Stomach (tissue), 8 donors: ENCODE measurements at regions not wholly inside any gene's neighbourhood (a gene's known extent, or its start where the extent isn't known, plus 50 kb on each side); places are given as distances from the start of the nearest gene placed in this dataset.

Experiments
- DNase-seq, 2 donors: peaks; one replicate each; pipeline versions ENCODE4 v3.0.0 to v3.0.0-alpha.2; 2013 to 2019
- H3K27ac ChIP-seq, 5 donors: fragments of 200-600 bp in 4 of 5; sonication (generic) in 4 of 5; one replicate each; pipeline ENCODE4 v1.5.1; 2013 to 2019; ENCODE audit warnings: mild to moderate bottlenecking in 1 of 5, moderate library complexity in 1 of 5
- H3K27me3 ChIP-seq, 3 donors: fragments of 200-600 bp; sonication (generic); one replicate each; pipeline ENCODE4 v1.5.1; 2017 to 2019; ENCODE audit warnings: mixed run types in 1 of 3
- H3K36me3 ChIP-seq, 4 donors: fragments of 200-600 bp; sonication (generic); 1 replicate in 3 of 4; 2 replicates in 1 of 4; pipeline ENCODE4 v1.5.1; 2016 to 2019
- H3K4me1 ChIP-seq, 4 donors: fragments of 200-600 bp; sonication (generic); one replicate each; pipeline ENCODE4 v1.5.1; 2016 to 2019
- H3K4me3 ChIP-seq, 4 donors: fragments of 200-600 bp; sonication (generic) in 3 of 4; one replicate each; pipeline ENCODE4 v1.5.1; 2016 to 2019; ENCODE audit warnings: mild to moderate bottlenecking in 1 of 4
- H3K9me3 ChIP-seq, 4 donors: fragments of 200-600 bp; sonication (generic); one replicate each; pipeline ENCODE4 v1.5.1; 2016 to 2019
- EP300 ChIP-seq: sonication (generic); formaldehyde crosslinking; IDR thresholded peaks from one replicate; pipeline ENCODE4 v1.6.1; 2017; ENCODE audit warnings: antibody characterized with exemption
- POLR2A ChIP-seq, 4 donors: fragments of 450-650 bp; IDR thresholded peaks; one replicate each; pipeline ENCODE4 v1.6.1; 2016; ENCODE audit warnings: antibody characterized with exemption in 4 of 4, control low read depth in 2 of 4, mild to moderate bottlenecking in 1 of 4, moderate library complexity in 1 of 4
- POLR2AphosphoS5 ChIP-seq, 3 donors: sonication (generic); formaldehyde crosslinking; IDR thresholded peaks; one replicate each; pipeline ENCODE4 v1.6.1; 2016; ENCODE audit warnings: antibody characterized with exemption in 3 of 3
- WGBS, 5 donors: extraction: QIAGEN DNeasy Blood & Tissue Kit in 3 of 5; methylation state at CpG; one replicate each; pipeline versions ENCODE4 v1.1.5 to v1.1.7; 2013 to 2018; 5-methylcytosine and 5-hydroxymethylcytosine counted together
- intact Hi-C: fragments of 100-400 bp; cut with DNase I; formaldehyde crosslinking; loops from one replicate; pipeline ENCODE4 v1.15.1; 2023; ENCODE audit warnings: low total_unique reads
- TF ChIP-seq, protein P1 (sequence below), 7 experiments: fragments of 450-650 bp in 4 of 7; fragments of 200-600 bp in 3 of 7; sonication (generic) in 3 of 7; IDR thresholded peaks; one replicate each; pipeline ENCODE4 v1.5.1; 2016 to 2019; ENCODE audit warnings: antibody characterized with exemption in 7 of 7, control low read depth in 2 of 7, mild to moderate bottlenecking in 1 of 7
- donor health status: healthy with polysubstance abuse.
- donor health status: Bipolar disorder and iron deficiency.
- donor health status: healthy.

- Histone ChIP-seq H3K36me3 (no peaks in the 10 kb centered on the region), H3K4me3 (no peak overlapping the region), H3K9me3 (peaks cover 0 to 7% (median 2%) of the 10 kb centered on the region in 4 donors), H3K27ac (no peak overlapping the region), H3K27me3 (peaks cover 0 to 64% (median 0%) of the 10 kb centered on the region in 3 donors), H3K4me1 (no peaks in the 10 kb centered on the region)
- intact Hi-C loops = no loop called here
- 73 to 100% (median 92%) methylated on average over 1 of the region's 1 CpG for WGBS, 5 donors
- TF ChIP-seq, protein P1, sequence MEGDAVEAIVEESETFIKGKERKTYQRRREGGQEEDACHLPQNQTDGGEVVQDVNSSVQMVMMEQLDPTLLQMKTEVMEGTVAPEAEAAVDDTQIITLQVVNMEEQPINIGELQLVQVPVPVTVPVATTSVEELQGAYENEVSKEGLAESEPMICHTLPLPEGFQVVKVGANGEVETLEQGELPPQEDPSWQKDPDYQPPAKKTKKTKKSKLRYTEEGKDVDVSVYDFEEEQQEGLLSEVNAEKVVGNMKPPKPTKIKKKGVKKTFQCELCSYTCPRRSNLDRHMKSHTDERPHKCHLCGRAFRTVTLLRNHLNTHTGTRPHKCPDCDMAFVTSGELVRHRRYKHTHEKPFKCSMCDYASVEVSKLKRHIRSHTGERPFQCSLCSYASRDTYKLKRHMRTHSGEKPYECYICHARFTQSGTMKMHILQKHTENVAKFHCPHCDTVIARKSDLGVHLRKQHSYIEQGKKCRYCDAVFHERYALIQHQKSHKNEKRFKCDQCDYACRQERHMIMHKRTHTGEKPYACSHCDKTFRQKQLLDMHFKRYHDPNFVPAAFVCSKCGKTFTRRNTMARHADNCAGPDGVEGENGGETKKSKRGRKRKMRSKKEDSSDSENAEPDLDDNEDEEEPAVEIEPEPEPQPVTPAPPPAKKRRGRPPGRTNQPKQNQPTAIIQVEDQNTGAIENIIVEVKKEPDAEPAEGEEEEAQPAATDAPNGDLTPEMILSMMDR (IDR thresholded peaks at IDR 0.05) = no peak
- TF ChIP-seq EP300 (no peak), POLR2A (IDR thresholded peaks at IDR 0.05) (no peak), POLR2AphosphoS5 (IDR thresholded peaks at IDR 0.05) (no peak)
- DNase-seq = peak in 1 of 2 donors; percentile 13
These were observed 411.6 kb downstream of the MATN1 start for GRCh38 chr1:30311749-30312148.

DNA sequence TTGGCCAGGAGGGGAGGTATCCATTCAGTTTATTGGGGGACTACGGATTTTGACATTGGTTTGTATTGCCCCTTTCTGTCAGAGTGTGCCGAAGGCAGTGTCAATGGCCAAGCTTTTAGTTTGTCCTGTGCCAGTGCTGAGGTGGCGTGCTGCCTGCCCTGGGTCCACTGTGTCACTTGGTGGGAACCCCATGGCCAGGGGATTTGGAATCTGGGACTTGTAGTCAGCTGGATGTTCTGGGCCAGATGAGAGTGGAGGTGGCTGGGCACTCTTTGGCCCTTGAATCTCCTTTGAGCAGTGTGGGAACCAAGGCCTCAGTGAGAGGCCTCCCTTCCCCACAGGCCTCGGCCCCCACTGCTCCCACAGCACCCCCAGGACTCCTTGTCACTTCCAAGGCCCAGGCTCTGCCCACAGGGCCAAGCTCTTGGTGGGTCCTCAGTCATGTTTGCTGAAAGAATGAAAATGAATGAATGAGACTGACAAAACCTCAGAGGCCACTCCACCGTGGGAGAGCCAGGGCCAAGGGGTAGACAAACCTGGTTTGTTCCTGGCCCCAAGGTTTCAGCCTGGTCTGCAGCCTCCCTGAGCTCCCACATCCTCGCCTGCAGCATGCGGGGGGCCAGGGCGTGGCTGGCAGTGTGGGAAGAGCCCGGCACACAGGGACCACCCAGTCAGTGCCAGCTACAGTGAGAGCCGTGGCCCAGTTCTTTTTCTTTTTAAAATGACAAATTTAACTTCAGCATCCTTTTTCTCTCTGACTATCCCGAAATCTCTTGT lies 412.2 kb downstream of the MATN1 start:
- intact Hi-C loops = no loop called here
- DNase-seq = peak in 1 of 2 donors; percentile 21
- H3K27ac ChIP-seq = no peak overlapping the region

DNA sequence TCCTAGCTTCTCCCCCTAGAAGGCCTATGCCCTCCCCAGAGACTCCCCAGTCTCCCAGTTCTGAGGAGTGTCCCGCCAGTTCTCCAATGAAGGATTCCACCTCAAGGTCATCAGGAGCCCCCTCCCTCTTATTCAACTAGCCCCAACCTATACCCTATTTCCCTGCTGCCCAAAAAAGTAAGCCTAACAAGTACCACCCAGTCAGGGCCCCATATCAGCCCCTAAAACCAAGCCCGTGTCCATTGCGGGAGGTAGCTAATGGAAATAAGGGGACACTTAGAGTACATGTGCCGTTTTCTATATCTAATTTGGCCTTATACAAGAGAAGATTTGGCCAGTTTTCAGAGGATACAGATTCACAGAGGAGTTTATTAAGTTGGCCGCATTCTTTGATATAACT lies 416.2 kb downstream of the MATN1 start:
- H3K27me3 ChIP-seq = peaks cover 0 to 48% (median 0%) of the 10 kb centered on the region in 3 donors
- WGBS, 5 donors = 91 to 96% (median 92%) methylated on average over 5 of the region's 5 CpGs
- TF ChIP-seq POLR2A (IDR thresholded peaks at IDR 0.05) (no peak), POLR2AphosphoS5 (IDR thresholded peaks at IDR 0.05) (no peak), EP300 (no peak)
- TF ChIP-seq, protein P1 (IDR thresholded peaks at IDR 0.05) = no peak
- H3K4me1 ChIP-seq = no peaks in the 10 kb centered on the region
- no peak overlapping the region for H3K4me3 ChIP-seq
- intact Hi-C loops = no loop called here
- no peak for DNase-seq
- H3K27ac ChIP-seq = no peak overlapping the region
- H3K9me3 ChIP-seq = no peaks in the 10 kb centered on the region
- no peaks in the 10 kb centered on the region for H3K36me3 ChIP-seq

More for the DNA sequence above, 412.2 kb downstream of the MATN1 start:
- Histone ChIP-seq H3K36me3 (no peaks in the 10 kb centered on the region), H3K9me3 (peaks cover 0 to 3% (median 0%) of the 10 kb centered on the region in 4 donors), H3K4me1 (no peaks in the 10 kb centered on the region), H3K27me3 (peaks cover 0 to 61% (median 0%) of the 10 kb centered on the region in 3 donors), H3K4me3 (no peak overlapping the region)
- TF ChIP-seq POLR2AphosphoS5 (IDR thresholded peaks at IDR 0.05) (no peak), EP300 (no peak), POLR2A (IDR thresholded peaks at IDR 0.05) (no peak)
- TF ChIP-seq, protein P1 (IDR thresholded peaks at IDR 0.05) = no peak
- WGBS, 5 donors = 57 to 69% (median 66%) methylated on average over 10 to 11 of the region's 11 CpGs

GRCh38 chr1:30305519-30305918 lies 417.9 kb downstream of the MATN1 start:
- Histone ChIP-seq H3K27ac (no peak overlapping the region), H3K27me3 (peaks cover 0 to 42% (median 0%) of the 10 kb centered on the region in 3 donors), H3K4me1 (no peaks in the 10 kb centered on the region), H3K4me3 (no peak overlapping the region), H3K9me3 (no peaks in the 10 kb centered on the region), H3K36me3 (no peaks in the 10 kb centered on the region)
- TF ChIP-seq POLR2AphosphoS5 (IDR thresholded peaks at IDR 0.05) (no peak), EP300 (no peak), POLR2A (IDR thresholded peaks at IDR 0.05) (no peak)
- TF ChIP-seq, protein P1 (IDR thresholded peaks at IDR 0.05) = no peak
- intact Hi-C loops = no loop called here
- 65 to 76% (median 70%) methylated on average over 2 to 3 of the region's 3 CpGs for WGBS, 5 donors
- DNase-seq = peak in 1 of 2 donors; percentile 19
